Right cardiac atrium (tissue), 5 donors: ENCODE measurements at regions not wholly inside any gene's neighbourhood (a gene's known extent, or its start where the extent isn't known, plus 50 kb on each side); places are given as distances from the start of the nearest gene placed in this dataset.

ENCODE experiments used
- ATAC-seq, 2 donors: fragments of 200-7000 bp; cut with Tn5 transposase; one replicate each; pipeline versions ENCODE4 v1.8.0 to v1.9.1; 2020; ENCODE audit warnings: moderate library complexity in 2 of 2, mild to moderate bottlenecking in 1 of 2
- DNase-seq, 3 donors: peaks; one replicate each; pipeline ENCODE4 v3.0.0-alpha.2; 2020
- H3K27ac ChIP-seq: one replicate; pipeline ENCODE4 v1.5.1; 2013; ENCODE audit warnings: mild to moderate bottlenecking, low read length, control low read depth, moderate library complexity
- H3K27me3 ChIP-seq: one replicate; pipeline ENCODE4 v1.6.1; 2013; ENCODE audit not compliant: control insufficient read depth, insufficient read depth
- H3K4me1 ChIP-seq: one replicate; pipeline ENCODE4 v1.6.1; 2013; ENCODE audit warnings: low read length; ENCODE audit not compliant: control insufficient read depth, insufficient read depth
- H3K4me3 ChIP-seq: one replicate; pipeline ENCODE4 v1.5.1; 2013; ENCODE audit warnings: low read length, control low read depth
- H3K9me3 ChIP-seq: one replicate; pipeline ENCODE4 v1.6.1; 2013; ENCODE audit warnings: low read length; ENCODE audit not compliant: control insufficient read depth
- WGBS: extraction: QIAGEN DNeasy Blood & Tissue Kit; methylation state at CpG from one replicate; pipeline ENCODE4 v1.1.7; 2013; 5-methylcytosine and 5-hydroxymethylcytosine counted together
- intact Hi-C, 4 donors: fragments of 100-400 bp; cut with DNase I; formaldehyde crosslinking; loops; one replicate each; pipeline versions ENCODE4 v1.11.0 to v1.14.0; 2022 to 2023
- donor health status: healthy with polysubstance abuse.
- donor health status: DM: no; HTN: yes; CAD: no.
- donor health status: DM: no; HTN: no; CAD: no.
- donor health status: DM: no; HTN: yes; CAD: no; lungs with severe emphysema.
- donor health status: DM: yes; HTN: yes; CAD: no.

DNA sequence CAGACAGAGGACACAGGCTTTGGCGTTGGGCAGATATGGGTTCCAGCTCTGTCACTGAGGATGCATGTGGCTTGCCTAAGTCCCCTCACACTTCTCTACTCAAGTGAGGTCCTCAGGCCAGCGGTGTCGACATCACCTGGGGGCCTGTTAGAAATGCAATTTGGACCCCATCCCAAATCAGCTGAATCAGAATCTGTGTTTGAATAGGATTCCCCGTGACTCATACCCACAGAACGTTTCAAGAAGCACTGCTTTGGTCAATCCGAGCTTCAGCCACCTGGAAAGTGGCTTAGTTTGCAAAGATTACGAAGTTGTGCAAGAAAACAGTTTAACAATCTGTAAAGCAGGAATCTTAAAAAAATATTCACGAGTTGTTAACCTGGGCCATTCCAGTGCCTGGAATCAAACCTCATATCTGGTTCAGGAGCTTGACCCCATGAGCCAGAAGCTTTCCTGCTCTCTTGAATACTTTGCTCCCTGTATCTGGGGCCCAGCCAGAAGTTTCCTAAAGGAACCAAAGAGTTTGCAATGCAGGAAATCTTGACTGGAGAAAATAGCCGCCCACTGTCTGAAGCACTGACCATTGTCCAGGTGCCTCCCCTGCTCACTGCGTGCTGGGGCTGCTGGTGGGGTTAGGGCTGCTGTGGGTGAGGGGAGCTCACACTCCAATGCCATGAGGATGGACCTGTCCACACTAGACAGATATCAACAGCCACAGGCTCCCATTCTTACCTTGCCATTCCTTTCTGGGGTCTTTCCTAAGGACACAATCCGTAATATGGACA lies 208.5 kb upstream of the LINGO1 start:
- no peak overlapping the region for H3K27ac ChIP-seq
- intact Hi-C loops = no loop called here
- no peaks in the 10 kb centered on the region for H3K27me3 ChIP-seq
- no peaks in the 10 kb centered on the region for H3K4me1 ChIP-seq
- 54% methylated on average over 11 of the region's 11 CpGs for WGBS
- DNase-seq = no peak
- no peak for ATAC-seq
- peaks cover 2% of the 10 kb centered on the region for H3K9me3 ChIP-seq
- H3K4me3 ChIP-seq = no peak overlapping the region

- Histone ChIP-seq H3K4me1 (no peaks in the 10 kb centered on the region), H3K27me3 (no peaks in the 10 kb centered on the region), H3K4me3 (no peak overlapping the region), H3K9me3 (peaks cover 2% of the 10 kb centered on the region), H3K27ac (no peak overlapping the region)
- no peak for ATAC-seq
- WGBS = 68% methylated on average over 11 of the region's 11 CpGs
- intact Hi-C loops = no loop called here
- DNase-seq = no peak
Observed at GRCh38 chr15:77839970-77840905, 207.5 kb upstream of the LINGO1 start.

- 92% methylated on average over 8 of the region's 8 CpGs for WGBS
- Histone ChIP-seq H3K27me3 (no peaks in the 10 kb centered on the region), H3K4me1 (no peaks in the 10 kb centered on the region), H3K4me3 (no peak overlapping the region), H3K9me3 (no peaks in the 10 kb centered on the region), H3K27ac (no peak overlapping the region)
- DNase-seq (no peak), ATAC-seq (no peak)
- intact Hi-C loops = no loop called here
Observed at GRCh38 chr15:77839456-77839855, 206.7 kb upstream of the LINGO1 start.

- H3K27ac ChIP-seq = no peak overlapping the region
- WGBS = 93% methylated on average over 4 of the region's 4 CpGs
- DNase-seq (no peak), ATAC-seq (no peak)
- no peaks in the 10 kb centered on the region for H3K9me3 ChIP-seq
- no peaks in the 10 kb centered on the region for H3K27me3 ChIP-seq
- H3K4me1 ChIP-seq = no peaks in the 10 kb centered on the region
- H3K4me3 ChIP-seq = no peak overlapping the region
- intact Hi-C loops = no loop called here
Observed at GRCh38 chr15:77838595-77838994, 205.9 kb upstream of the LINGO1 start.

DNA sequence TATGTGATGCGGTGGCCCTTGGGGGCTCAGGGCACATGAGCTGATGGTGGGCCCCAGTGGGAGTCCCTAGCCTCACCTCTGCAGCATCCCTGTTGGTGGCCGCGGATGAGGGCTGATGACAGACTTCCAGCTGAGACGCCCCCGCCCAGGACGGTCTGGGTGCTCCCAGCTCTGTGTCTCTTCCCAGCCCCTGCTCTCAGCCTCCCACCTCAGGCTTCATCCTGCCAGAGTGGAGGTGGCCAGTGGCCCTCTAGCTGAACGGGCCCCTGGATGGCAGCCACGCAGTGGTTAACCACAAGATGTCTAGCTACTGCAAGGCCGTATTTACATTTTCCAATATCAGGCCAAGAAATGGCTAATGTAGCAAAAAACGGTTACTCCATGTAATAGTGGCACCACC lies 205.3 kb upstream of the LINGO1 start:
- Histone ChIP-seq H3K4me3 (no peak overlapping the region), H3K4me1 (no peaks in the 10 kb centered on the region), H3K27me3 (no peaks in the 10 kb centered on the region), H3K9me3 (no peaks in the 10 kb centered on the region), H3K27ac (no peak overlapping the region)
- ATAC-seq (no peak), DNase-seq (no peak)
- 84% methylated on average over 10 of the region's 10 CpGs for WGBS
- intact Hi-C loops = no loop called here

DNA sequence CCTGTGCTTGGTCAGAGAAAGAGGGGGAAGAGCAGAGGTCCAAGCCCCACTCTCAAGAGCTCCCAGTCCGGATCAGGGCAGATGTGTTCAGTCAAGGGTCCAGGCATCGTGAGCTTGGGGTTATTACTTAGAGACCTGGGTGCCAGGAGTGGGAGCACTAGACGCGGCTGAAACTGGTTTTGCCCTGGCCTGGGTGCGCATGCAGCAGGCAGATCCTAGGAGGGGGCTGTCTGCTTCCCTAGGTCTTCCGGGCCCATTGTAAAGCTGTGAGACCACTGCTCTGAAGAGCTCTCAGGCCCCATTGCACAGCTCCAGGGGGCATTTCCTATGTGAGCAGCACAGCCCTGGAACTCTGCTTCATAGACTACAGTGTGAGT lies 204.9 kb upstream of the LINGO1 start:
- ATAC-seq = no peak
- intact Hi-C loops = no loop called here
- Histone ChIP-seq H3K27me3 (no peaks in the 10 kb centered on the region), H3K4me3 (no peak overlapping the region), H3K9me3 (no peaks in the 10 kb centered on the region), H3K4me1 (no peaks in the 10 kb centered on the region), H3K27ac (no peak overlapping the region)
- WGBS = 90% methylated on average over 6 of the region's 6 CpGs
- DNase-seq = no peak

DNA sequence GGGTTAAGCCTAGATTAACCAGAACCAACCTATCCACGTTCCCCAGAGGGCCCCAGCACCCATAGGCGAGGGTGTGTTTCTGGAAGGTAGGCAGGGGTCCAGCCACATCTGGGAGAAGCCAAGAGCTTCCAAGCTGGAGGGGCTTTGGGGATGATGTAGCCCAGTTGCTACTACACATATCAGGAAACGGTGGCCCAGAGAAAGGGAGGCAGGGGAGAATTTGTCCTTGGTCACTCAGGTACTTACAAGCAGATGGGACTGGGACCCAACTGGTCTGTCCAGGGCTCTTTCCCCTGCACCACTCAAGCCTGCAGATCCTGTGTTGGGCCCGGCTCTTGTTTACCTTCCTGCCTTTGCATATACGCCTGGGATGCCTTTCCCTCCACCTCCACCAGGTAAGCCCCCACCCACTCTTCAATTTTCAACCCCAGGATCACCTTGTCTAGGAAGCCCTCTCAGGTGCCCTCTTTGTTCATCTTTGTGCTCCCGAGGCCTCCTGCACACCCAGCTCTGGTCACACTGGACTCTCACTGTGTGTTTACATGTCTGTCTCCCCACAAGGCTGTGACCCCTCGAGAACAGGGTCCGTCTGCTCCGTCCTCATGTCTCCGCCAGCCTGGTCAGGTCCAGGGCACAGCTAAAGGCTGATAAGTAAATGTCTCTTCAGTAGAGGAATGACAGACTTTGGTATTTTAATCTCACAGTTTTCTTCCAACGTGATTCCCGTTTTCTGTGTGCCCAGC lies 204.4 kb upstream of the LINGO1 start:
- intact Hi-C loops = no loop called here
- no peak overlapping the region for H3K4me3 ChIP-seq
- WGBS = 70% methylated on average over 12 of the region's 12 CpGs
- H3K27me3 ChIP-seq = no peaks in the 10 kb centered on the region
- H3K9me3 ChIP-seq = no peaks in the 10 kb centered on the region
- no peak for ATAC-seq
- no peak overlapping the region for H3K27ac ChIP-seq
- DNase-seq = no peak
- no peaks in the 10 kb centered on the region for H3K4me1 ChIP-seq

DNA sequence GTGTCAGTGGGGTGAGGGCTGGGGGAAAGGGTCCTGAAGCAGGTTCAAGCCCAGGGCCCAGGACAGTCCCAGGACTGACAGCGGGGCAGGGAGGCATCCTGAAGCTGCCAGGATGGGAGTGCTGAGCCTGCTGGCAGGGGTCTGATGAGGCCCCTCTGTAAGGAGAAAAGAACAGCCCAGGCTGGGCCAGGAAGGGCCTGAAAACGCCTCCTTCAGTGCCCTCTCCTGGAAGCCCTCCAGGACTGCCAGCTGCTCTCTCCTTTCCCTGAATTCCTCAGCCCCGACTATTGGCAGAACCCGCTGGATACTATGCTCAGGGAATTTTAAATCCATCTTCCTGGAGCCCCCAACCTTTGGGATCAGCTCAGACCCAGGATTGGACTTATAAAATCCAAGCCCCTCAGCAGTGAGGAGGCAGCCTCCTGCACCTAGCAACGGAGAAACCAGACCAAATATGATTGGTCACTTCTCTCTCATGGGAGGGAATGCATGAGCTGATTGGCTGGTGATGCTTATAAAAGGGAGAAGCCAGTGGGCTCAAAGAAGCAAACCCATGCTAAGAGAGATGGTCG lies 203.5 kb upstream of the LINGO1 start:
- Histone ChIP-seq H3K9me3 (no peaks in the 10 kb centered on the region), H3K4me3 (no peak overlapping the region), H3K27ac (no peak overlapping the region), H3K4me1 (no peaks in the 10 kb centered on the region), H3K27me3 (no peaks in the 10 kb centered on the region)
- intact Hi-C loops = no loop called here
- ATAC-seq = no peak
- WGBS = 36% methylated on average over 6 of the region's 6 CpGs
- no peak for DNase-seq

DNA sequence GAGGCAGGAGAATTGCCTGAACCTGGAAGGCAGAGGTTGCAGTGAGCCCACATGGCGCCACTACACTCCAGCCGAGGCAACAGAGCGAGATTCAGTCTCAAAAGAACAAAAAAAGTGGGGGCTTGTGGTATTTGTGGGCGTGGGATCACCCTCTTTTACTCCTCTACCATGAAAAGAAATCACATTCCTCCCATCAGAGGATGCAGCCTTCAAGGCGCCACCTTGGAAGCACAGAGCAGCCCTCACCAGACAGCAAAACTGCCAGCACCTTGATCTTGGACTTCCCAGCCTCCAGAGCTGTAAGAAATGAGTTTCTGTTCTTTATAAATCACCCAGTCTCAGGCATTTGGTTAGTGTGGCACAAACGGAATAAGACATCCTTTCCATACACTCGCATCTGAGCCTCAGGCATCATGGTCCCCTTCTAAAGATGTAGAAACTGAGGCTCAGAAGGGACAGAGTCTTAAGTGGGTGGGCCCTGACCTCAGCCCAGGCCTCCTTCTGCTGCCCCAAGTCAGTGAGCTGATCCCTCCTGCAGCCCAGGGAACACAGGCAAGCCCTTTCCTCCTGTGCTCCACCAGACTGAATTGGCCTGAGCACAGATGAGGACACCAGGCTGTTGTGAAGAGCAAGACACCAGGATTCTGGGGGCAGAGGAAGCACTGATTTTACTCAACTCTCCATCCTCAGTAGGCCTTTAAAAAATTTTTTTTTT lies 201.7 kb upstream of the LINGO1 start:
- Histone ChIP-seq H3K4me1 (no peaks in the 10 kb centered on the region), H3K27me3 (no peaks in the 10 kb centered on the region), H3K9me3 (no peaks in the 10 kb centered on the region), H3K4me3 (no peak overlapping the region), H3K27ac (no peak overlapping the region)
- no peak for ATAC-seq
- WGBS = 95% methylated on average over 7 of the region's 7 CpGs
- no peak for DNase-seq
- intact Hi-C loops = no loop called here

GRCh38 chr15:77832874-77833273 lies 200.2 kb upstream of the LINGO1 start:
- Histone ChIP-seq H3K4me1 (no peaks in the 10 kb centered on the region), H3K9me3 (no peaks in the 10 kb centered on the region), H3K4me3 (no peak overlapping the region), H3K27me3 (no peaks in the 10 kb centered on the region), H3K27ac (no peak overlapping the region)
- WGBS = 81% methylated on average over 2 of the region's 2 CpGs
- DNase-seq (no peak), ATAC-seq (no peak)
- intact Hi-C loops = no loop called here
